Suppressor macrophage (primary cell): ENCODE measurements at regions not wholly inside any gene's neighbourhood (a gene's known extent, or its start where the extent isn't known, plus 50 kb on each side); places are given as distances from the start of the nearest gene placed in this dataset.
"Not testable (repeated sequence)": the region's sequence is repeated elsewhere in the genome, so short reads cannot be mapped to it uniquely, and the experiment has no call there.

ENCODE experiments used
- DNase-seq, 4 experiments: peaks; one replicate each; pipeline ENCODE4 v3.0.0-alpha.2; 2020 to 2022

DNA sequence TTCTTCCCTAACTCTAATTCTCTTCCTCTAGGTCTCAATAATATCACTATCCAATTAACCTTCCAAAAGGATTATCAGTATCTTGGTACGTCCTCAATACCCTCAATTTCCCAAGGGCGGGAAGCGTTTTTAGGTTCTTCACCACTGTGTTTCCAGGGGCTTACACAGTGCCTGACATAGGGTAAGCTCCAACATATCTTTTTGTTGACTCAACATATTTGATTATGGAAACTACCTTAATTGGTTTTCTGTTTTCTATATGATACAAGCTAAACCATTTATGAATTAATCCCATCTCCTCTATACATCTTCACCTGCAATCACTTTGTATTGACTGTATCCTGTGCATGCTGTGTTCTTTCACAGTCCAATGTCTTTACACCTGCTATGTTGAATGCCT is 987.3 kb downstream of the GRID1 start:
- no peak for DNase-seq

DNA sequence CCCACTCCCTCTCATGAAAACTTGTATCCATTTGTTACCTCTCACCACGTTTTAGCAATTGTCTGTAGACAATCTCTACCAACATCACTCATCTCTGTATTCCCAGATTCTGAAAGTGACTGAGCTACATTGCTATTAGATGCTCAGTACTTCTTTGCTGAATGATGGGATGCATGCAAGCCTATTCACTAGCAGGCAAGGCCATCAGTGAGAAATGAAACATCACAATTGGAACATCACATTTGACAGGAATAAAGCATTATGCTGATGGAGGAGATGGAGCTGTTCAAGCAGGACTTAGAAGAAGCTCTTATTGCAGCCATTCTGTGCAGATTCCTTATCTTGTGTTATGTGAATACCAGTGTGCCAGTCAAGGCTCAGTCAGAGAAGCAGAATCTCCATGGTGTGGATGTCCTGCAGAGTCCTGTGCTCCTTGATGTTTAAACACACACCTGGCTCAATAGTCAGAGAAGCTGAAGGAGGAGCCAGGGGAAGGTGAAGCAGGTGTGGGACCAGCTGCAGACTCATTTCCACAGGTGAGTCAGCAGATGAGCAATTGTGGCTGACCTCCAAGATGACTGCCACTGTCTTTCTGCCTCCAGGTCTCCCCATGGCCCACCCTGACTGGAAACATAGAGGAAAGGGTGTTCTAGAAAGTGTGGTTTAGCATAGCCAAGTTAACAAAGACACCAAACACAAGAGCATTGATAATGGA is 965.5 kb downstream of the GRID1 start:
- DNase-seq, result no peak

DNA sequence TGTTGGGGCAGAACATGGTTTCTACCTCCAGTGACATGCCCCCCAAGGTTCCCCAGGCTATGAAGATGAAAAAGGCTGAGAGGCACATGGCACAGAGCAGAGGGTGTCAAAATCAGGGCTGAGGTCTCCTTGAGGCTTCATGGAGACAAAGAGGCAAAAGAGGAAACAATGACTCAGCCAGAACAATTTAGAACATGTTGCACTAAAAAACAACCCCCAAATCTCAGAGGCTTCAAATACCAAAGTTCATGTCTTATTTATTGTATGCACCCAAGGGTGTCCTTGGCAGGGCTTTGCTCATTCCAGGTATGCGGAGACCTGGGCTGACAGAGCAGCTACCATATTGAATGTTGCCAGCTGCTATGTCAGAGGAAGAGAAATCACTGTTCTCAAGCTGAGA is 964.1 kb downstream of the GRID1 start:
- no peak for DNase-seq

DNA sequence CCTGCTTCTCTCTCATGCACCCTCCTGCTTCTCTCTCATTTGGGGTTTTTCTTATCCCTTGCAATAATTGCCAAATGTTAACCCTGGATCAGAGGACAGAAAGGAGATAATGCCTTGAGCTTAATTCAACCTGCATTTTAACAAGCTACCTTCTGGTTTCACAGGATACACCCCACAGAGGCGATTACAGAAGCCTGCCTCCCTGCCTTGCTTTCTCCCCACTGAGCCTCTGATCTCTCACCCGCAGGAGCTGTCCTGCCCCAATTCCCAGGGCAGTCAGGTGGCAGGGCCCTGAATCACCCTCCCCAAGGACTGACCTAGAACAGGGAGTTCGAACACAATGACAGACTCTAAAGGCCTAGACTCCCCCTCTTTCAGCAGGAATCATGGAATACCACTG is 959.5 kb downstream of the GRID1 start:
- DNase-seq, result no peak

DNA sequence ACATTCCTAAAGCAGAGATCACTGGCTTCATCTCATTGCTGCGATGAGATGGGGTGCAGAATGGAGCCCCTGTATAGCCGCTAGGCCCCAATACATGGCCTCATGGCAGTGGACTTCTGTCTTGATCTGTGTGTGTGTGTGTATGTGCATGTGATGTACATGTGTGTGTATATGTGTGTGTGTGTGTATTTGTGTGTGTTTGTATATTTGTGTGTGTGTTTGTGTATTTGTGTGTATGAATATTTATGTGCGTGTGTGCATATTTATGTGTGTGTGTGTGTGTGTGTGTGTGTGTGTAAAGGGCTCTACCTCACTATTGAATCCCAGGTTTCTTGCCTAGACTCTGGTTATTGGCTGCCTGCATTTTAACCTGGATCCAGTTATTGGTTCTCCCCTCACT is 958.2 kb downstream of the GRID1 start:
- no peak for DNase-seq

DNA sequence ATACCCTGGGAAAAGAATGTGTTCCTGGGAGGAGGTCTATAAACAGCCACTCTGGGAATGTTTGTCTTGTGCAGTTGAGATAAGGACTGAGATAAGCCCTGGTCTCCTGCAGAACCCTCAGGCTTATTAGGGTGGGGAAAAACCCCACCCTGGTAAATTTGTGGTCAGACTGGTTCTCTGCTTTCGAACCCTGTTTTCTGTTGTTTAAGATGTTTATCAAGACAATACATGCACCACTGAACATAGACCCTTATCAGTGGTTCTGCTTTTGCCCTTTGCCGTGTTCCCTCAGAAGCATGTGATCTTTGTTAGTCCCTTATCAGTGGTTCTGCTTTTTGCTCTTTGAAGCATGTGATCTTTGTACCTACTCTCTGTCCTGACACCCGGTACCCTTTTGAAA is 956.0 kb downstream of the GRID1 start:
- not testable (repeated sequence) for DNase-seq

DNA sequence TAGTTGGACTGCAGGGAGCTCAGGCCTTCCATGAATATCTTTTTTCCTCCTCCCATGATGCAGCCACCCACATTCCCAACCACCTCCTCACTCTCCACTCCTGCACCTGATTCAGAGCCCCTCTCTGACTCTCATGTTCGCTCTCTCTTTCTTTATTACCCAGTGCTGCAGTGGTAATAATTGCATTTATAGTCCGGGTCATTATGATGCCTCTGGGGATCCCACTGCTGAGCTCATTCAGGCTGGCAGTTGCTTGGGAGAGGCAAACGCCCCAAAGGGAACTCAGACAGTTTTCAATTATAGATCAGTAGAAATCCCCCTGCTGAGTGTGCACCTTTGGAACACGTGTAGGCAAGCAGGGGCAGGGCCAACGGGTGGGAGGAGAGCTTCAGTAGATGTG is 953.0 kb downstream of the GRID1 start:
- DNase-seq, result no peak

DNA sequence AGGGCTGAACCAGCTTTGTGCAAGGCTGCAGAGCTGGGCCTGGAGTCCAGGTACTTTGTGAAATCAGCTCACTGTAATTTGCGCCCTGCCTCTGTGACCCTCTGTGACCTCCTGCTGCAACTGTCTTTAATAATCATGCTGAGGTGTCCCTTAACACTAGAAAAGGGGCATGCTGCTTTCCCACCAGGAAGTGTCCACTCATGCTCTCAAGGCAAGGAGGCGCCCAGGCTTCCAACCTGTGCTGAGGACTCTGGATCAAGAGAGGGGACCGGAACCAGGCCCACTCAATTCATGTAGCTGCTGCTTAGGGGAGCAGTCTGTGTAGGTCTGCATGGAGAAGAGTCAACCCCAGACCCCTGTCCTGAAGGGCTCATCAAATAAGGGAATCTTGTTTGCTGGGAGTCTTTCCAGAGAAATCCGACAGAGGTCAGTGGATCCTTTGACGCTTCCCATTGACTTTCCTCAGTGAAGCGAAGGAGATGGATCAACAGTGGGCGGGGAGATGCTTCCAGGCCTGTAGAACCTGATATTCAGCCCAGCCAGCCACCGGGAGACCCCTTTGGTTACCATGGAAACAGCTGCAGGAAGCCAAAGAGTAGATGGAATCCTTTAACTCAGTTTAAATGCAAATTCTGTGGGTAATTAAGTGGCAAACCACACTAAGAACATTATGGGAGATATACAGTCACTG is 945.9 kb downstream of the GRID1 start:
- no peak for DNase-seq

DNA sequence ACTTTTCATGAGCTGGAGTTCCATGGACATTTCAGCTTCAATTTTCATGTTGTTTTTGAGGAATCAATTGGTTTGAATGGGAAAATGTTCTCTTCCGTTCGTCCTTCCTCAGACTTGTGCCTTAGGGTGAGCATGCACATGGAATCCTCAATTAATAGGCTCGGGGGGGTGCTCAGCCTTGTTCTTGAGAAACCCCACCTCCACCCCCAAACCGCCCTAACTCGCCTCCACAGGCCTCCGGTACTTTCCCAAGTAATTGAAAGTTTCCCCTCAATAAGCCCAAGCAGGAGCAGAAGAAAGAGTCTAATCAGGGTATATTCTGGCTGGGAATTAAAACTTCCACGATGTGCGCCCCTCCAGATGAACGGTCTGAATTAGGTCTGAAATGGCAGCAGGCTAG is 945.2 kb downstream of the GRID1 start:
- no peak for DNase-seq

DNA sequence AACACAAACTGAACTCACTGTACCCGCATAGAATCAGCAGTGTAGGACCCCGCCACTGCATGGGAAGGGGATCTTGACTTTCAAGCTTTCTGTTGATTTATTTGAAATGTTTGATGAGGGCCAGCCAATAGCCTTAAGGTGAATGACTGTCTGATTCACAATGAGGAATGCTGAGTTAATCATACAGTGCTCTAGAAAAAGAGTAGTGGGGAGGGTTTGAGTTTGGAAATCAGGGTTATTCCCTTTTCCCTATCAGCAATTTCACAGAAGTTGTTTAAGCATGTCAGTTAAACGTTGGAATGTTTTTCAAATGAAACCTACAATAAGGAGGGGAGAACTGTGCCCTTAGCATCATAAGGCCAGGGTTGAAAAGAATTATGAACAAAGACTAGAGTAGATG is 937.5 kb downstream of the GRID1 start:
- no peak for DNase-seq

DNA sequence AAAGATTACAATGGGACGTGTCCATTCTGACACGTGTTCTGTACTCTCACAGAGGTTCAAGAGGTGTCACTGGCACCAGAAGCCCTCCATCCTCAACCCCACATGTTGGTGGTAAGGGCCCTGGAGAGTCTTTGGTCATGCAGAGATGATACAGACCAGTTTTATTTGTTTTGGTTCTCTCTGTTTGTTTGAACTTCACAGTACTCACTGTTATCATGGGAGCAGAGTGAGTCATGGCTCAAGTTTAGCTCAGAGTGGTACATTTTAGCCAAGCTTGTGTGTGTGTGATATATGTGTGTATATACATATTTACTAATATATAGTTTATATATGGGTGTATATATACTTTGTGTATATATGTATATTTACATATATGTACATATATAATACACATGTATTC is 935.6 kb downstream of the GRID1 start:
- no peak for DNase-seq

DNA sequence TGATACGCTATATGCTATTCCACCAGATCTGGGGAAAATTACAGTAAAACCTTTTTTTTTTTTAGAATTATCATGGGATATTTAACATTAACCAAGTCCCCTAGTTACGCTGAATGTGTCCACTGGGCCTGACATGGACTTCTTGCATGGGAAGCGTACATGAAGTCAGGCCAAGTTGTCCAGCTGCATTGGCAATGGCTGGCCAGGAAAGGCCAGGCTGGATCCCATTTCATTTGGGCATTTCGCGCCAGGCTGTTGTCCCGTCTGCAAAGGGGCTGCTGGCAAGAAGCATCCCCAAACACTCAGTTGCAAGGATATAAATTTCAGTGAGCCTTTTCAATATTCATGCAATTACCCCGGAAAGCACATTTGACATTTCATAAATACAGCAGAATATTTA is 933.3 kb downstream of the GRID1 start:
- DNase-seq, result no peak

DNA sequence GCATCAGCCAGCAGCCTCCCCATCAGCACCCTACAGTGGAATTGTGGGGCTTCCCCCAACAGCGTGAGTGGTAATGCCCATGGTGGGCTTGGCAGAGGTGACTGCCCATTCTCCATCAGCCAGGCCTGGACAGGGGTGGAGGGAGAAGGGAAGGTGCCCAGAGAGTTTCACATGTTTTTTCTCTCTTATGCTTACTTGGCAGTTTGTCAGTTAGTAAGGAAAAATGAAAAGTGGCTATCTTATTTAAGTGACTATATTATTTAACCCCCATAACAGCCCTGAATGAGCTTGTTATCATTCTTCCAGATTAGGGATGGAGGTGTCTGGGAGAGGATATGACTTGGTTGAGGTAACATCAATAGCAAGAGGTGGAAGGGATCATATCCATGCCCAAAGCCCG is 921.7 kb downstream of the GRID1 start:
- DNase-seq, result no peak

DNA sequence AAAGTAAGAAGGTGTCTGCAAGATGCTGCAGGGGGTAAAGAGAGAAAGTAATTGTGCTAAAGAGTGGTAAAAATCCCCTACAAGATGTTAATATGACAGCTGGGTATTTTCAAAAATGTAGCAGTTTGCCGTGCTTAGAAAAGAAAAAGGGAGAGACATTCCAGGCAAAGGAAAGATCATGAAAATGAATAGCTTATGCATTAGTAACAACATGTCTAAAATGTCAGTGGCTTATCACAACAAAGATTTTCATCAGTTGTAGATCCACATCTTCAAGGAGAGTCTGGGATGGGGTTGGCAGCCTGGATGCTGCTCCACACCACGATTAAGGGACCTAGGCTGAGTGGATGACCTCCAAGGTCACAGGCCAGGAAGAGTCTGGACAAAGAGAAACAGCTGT is 920.9 kb downstream of the GRID1 start:
- no peak for DNase-seq

DNA sequence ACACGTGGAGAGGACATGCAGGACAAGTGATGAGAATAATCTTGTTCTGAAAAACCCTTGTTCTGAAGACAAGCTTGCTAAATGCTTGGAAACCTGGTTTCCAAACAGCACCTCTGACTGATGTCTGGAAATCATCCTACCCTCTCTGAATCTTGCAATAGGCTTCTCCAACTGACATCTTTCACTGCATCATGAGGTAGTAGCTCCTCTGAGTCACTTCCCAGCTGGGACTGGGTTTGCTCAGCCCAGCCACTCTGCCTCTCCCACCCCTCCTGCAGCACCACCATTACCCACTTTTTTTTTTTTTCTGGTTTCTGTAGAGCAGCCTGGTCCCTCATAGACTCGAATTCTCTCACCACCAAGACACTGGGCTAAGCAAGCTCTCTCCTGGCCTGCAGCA is 919.8 kb downstream of the GRID1 start:
- no peak for DNase-seq

DNA sequence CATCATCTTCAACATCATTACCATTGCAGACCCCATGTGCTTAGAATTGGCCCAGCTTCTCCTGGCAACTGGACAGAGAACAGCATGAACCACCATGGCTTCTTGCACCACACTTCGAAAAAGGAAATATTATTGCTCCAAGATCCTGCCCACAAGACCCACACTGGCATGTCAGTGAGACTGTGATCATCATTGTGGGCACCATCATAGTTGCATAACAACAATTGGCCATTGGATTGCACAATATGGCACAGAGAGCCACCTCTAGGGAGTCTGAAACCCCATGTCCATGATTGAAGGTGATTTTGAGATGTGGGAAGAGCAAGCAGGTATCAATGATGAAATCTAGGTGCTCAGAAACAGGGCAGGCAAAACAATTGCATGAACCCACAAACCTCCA is 918.9 kb downstream of the GRID1 start:
- no peak for DNase-seq

DNA sequence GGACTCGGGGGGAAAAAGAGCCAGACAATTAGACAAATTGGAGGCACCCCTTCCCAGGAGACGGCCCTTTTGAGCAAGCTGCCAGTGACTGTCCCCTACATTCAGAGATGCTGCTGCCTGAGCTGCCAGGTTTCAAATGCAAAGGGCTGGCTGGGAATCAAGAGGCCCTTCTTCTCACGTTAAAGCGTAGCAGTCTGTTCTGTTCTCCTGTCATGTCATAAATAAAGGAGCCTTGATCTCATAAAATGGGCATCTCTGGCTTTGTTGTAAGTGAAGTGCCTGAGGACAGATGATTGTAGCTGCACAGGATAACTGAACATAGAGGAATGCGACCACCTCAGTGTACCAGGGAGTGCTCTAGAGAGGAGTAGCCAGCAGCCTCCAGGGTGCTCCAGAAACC is 917.9 kb downstream of the GRID1 start:
- no peak for DNase-seq

DNA sequence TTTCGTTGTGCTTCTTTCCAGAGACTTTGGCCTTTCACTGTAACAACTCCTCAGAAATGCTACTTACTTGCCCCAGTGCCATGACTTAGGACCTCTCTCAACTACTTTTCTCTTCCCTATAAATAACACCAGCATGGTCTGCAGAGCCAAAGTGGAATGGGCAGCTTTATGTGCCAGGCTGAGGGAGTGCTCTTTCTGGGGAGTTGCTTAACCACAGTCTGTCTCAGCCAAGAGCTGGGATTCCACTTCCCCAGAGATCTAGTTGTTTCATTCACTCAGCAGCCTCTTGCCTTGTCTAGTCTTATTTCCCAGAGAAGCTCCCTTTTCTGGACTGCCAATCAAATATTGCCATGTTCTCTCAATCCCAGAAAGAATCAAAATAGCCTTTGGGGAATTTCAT is 912.2 kb downstream of the GRID1 start:
- no peak for DNase-seq

DNA sequence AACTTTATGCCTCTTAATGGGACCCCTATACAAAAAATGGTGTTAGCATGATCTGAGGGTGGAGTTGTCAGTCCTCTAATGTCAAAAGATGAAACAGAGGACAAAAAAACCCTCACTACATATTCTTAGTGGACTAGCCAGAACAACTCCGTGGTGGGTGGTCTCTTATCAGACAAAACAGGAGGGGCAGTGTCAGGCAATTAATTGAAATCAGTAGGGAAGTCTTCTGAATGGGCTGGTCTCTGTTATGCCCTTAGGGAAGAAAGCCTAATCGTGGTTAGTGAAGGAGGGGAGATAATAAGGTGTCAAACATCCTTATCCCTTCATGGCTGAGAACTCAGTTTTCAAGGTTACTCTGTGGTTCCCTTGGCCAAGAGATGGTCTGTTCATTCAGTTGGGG is 909.4 kb downstream of the GRID1 start:
- DNase-seq, result no peak

DNA sequence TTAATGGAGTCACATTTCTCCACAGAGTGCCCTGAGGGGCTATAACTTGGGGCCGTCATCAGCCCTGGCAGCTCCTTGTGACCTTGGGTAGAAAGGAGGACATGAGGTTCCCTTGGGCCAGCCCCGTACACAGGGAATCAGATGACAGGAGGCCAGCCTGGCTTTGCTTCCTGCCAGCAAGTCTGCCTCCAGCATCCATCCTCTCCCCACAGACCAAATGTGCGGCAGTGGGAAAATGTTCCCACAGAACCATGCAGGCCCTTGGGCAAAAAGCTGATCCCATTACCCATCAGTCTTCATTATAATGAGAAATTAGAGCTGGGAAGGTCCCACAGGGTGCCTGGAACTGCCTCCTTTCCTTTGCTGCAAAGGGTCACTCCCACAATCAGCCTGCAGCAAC is 908.3 kb downstream of the GRID1 start:
- no peak for DNase-seq

DNA sequence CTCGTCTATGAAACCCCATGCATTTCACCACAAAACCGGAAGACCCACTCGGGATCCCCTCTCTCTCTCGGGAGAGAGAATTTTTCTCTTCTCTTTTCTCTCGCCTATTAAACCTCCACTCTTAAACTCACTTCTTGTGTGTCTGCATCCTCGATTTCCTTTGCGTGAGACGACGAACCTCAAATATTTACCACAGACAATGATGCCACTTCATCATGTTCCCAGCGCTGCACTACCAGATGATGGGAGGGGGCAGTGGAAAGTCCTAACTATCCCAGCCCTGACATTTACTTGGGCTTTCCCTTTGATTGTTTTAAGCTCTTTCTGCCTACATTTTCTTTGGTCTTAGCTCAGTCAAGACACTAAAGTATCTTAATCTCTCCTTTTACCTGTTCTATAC is 906.7 kb downstream of the GRID1 start:
- no peak for DNase-seq

DNA sequence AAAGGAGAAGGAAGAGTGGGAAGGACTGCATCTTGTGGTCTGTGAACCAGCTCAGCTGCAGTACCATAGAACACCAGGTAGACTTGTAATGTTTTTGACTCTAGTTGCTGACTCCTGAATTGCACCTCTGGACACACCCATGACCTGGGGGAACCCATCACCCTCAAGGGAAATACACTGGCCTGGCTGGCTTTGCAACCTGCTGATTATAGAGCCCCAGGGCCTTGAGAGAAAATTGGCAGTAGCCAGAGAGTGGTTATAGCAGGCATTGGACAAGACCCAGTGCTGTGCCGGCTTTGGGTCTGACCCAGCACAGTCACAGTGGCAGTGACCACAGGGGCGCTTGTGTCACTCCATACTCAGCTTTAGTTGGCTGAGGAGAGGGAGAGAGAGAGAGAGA is 902.3 kb downstream of the GRID1 start:
- no peak for DNase-seq

DNA sequence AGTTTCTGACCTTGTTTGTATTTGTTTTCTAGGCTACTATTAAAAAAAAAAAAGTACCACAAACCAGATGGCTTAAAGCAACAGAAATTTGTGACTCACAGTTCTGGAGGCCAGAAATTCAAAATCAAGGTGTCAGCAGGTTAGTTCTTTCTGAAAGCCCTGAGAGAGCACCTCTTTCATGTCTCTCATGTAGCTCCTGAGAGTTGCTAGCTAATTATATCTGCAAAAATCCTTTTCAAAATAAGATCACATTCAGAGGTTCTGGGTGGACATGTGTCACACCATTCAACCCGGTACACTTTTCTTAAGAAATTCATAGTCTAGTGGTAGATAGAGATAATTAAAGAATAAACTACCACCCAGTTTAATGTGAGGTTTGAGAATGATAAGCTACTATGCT is 888.6 kb downstream of the GRID1 start:
- no peak for DNase-seq

DNA sequence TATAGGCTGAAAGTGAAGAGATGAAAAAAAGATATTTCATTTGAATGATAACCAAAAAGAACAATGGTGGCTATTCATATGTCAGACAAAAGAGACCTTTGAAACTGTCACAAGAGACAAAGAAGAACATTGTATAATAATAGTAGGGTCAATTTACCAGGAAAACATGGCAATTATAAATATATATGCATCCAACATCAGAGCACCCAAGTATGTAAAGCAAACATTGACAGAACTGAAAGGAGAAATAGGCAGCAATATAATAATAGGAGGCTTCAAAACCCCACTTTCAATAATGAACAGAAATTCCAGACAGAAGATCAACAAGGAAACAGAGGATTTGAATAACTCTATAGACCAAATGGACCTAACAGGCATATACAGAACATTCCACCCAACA is 876.2 kb downstream of the GRID1 start:
- DNase-seq, result no peak

DNA sequence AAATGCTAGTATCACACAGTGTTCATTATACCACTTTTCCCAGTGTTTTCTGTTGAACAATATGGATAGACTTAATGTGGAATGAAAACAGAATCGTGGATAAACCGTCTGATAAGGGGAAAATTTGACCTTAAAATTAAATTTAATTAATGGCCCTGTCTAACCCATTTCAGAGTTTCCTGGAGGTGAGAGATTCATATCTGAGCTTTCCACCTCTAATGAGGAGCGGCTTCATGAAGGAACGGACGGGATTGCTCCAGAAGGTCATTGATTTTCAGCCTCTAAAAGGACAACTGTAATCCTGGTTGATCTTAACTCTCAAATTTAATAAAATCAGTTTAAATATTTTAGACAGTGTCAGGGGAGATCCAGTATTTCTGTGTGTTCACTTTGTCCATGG is 874.9 kb downstream of the GRID1 start:
- DNase-seq, result no peak
